ENCODE measurements at regions not wholly inside any gene's neighbourhood (a gene's known extent, or its start where the extent isn't known, plus 50 kb on each side); places are given as distances from the start of the nearest gene placed in this dataset.

GRCh38 chr20:54848984-54849538, 373.7 kb downstream of the DOK5 start:
- TF ChIP-seq CTCF (IDR thresholded peaks at IDR 0.05) (no peak), POLR2A (IDR thresholded peaks at IDR 0.05) (no peak), POLR2AphosphoS5 (IDR thresholded peaks at IDR 0.05) (no peak), EP300 (IDR thresholded peaks at IDR 0.05) (no peak)
